LNCaP clone FGC (cell line): ENCODE measurements at regions not wholly inside any gene's neighbourhood (a gene's known extent, or its start where the extent isn't known, plus 50 kb on each side); places are given as distances from the start of the nearest gene placed in this dataset.

Experiments
- DNase-seq: peaks from one replicate; pipeline ENCODE4 v3.0.0-alpha.2; 2011; ENCODE audit warnings: low read depth
- H3K4me3 ChIP-seq: 2 replicates; pipeline ENCODE4 v1.5.1; 2011; ENCODE audit warnings: mild to moderate bottlenecking, low read depth, low read length, control low read depth
- TF ChIP-seq, protein P1 (sequence below): IDR thresholded peaks from 2 replicates; pipeline ENCODE4 v1.5.1; 2012; ENCODE audit warnings: mild to moderate bottlenecking; ENCODE audit not compliant: control insufficient read depth, insufficient read depth; ENCODE audit errors: extremely low read depth

DNA sequence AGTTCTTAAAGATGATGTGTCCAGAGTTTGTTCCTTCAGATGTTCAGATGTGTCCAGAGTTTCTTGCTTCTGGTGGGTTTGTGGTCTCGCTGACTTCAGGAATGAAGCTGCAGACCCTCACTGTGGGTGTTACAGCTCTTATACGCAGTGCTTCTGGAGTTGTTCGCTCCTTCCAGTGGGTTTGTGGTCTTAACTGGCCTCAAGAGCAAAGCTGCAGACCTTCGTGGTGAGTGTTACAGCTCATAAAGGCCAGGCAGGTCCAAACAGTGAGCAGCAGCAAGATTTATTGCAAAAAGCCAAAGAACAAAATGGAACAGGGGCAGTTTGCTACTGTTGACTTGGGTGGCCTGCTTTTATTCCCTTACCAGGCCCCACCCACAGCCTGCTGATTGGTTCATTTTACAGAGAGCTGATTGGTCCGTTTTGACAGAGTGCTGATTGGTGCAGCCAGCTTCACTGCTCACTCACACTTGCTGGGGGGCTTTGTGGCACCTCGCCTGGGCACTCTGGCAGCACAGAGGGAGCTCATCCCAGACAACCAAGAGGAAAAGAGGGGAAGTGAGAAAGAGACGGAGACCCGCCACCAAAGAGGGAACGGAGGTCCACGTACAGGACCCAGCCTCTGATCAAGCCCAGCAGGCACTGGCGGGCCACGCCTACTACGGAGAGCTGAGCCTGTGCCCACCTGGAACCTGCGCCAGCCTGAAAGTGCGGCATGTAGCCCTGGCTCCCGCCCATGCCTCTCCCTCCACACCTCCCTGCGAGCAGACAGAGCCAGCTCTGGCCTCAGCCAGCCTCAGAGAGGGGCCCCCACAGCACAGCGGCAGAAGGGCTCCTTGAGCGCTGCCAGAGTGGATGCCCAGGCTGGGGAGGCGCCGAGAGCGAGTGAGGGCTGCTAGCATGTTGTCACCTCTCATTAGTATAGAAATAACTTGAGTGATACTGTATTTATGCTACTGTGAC lies 55.8 kb upstream of the SEMA3C start:
- no peak overlapping the region for H3K4me3 ChIP-seq
- no peak for DNase-seq
- TF ChIP-seq, protein P1, sequence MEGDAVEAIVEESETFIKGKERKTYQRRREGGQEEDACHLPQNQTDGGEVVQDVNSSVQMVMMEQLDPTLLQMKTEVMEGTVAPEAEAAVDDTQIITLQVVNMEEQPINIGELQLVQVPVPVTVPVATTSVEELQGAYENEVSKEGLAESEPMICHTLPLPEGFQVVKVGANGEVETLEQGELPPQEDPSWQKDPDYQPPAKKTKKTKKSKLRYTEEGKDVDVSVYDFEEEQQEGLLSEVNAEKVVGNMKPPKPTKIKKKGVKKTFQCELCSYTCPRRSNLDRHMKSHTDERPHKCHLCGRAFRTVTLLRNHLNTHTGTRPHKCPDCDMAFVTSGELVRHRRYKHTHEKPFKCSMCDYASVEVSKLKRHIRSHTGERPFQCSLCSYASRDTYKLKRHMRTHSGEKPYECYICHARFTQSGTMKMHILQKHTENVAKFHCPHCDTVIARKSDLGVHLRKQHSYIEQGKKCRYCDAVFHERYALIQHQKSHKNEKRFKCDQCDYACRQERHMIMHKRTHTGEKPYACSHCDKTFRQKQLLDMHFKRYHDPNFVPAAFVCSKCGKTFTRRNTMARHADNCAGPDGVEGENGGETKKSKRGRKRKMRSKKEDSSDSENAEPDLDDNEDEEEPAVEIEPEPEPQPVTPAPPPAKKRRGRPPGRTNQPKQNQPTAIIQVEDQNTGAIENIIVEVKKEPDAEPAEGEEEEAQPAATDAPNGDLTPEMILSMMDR, result no peak

DNA sequence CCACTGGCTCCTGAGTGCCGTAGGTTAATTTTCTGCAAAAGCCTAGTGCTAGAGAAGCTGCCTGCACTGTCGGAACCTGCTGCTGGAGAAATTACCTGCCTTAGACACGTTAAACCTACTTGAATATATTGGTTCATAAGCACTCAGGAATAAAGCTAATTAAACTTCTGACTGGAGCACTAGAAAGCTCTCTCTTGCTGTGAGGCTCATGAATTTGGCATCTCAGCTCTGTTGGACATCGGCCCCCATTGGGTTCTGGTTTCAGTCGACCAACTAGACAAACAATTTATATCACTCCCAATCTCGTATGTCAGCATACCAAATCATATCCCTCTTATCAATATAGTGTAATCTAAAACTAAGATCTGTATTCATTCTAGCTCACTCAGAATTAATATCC lies 52.4 kb upstream of the SEMA3C start:
- H3K4me3 ChIP-seq, result no peak overlapping the region
- no peak for DNase-seq
- TF ChIP-seq, protein P1, result no peak
